GM12873 (cell line): ENCODE measurements at regions not wholly inside any gene's neighbourhood (a gene's known extent, or its start where the extent isn't known, plus 50 kb on each side); places are given as distances from the start of the nearest gene placed in this dataset.

Experiments used
- CTCF ChIP-seq: IDR thresholded peaks from 2 replicates; pipeline ENCODE4 v1.5.1; 2012; ENCODE audit warnings: low read depth, mild to moderate bottlenecking, moderate library complexity, low read length, control low read depth; ENCODE audit not compliant: insufficient read depth; ENCODE audit errors: missing control alignments

GRCh38 chr7:17532861-17533404, 234.5 kb downstream of the AHR start:
- no peak for TF ChIP-seq CTCF

- no peak for TF ChIP-seq CTCF
These were observed 235.9 kb downstream of the AHR start for GRCh38 chr7:17534348-17534747.

- TF ChIP-seq CTCF, result no peak
These were observed 237.3 kb downstream of the AHR start for GRCh38 chr7:17535776-17536175.

GRCh38 chr7:17544401-17544800, 245.9 kb downstream of the AHR start:
- no peak for TF ChIP-seq CTCF

- TF ChIP-seq CTCF, result no peak
These were observed 246.9 kb downstream of the AHR start for GRCh38 chr7:17545348-17545747.

- no peak for TF ChIP-seq CTCF
These were observed 247.7 kb downstream of the AHR start for GRCh38 chr7:17546189-17546588.

GRCh38 chr7:17546592-17546991, 248.1 kb downstream of the AHR start:
- no peak for TF ChIP-seq CTCF
